Natural killer cell (primary cell): ENCODE measurements at regions not wholly inside any gene's neighbourhood (a gene's known extent, or its start where the extent isn't known, plus 50 kb on each side); places are given as distances from the start of the nearest gene placed in this dataset.

Experiments
- ATAC-seq, 3 donors: fragments of 150-1000 bp in 2 of 3; fragments of 200-7000 bp in 1 of 3; cut with Tn5 transposase; 1 replicate in 1 of 3; 2 replicates in 2 of 3; pipeline ENCODE4 v1.10.0; 2021; ENCODE audit warnings: mild to moderate bottlenecking in 2 of 3, moderate library complexity in 2 of 3
- DNase-seq, 2 donors: peaks; one replicate each; pipeline versions ENCODE4 v3.0.0 to v3.0.0-alpha.2; 2013 to 2021; ENCODE audit warnings: mixed read lengths in 1 of 2
- H3K27ac ChIP-seq: one replicate; pipeline ENCODE4 v1.5.1; 2013; ENCODE audit warnings: mild to moderate bottlenecking, low read length
- H3K27me3 ChIP-seq: one replicate; pipeline ENCODE4 v1.6.1; 2013; ENCODE audit warnings: low read length; ENCODE audit not compliant: control insufficient read depth, insufficient read depth
- H3K36me3 ChIP-seq: one replicate; pipeline ENCODE4 v1.6.1; 2013; ENCODE audit warnings: low read length; ENCODE audit not compliant: control insufficient read depth, insufficient read depth
- H3K4me1 ChIP-seq: one replicate; pipeline ENCODE4 v1.6.1; 2013; ENCODE audit warnings: low read length; ENCODE audit not compliant: control insufficient read depth, insufficient read depth
- H3K4me3 ChIP-seq: one replicate; pipeline ENCODE4 v1.5.1; 2013; ENCODE audit warnings: low read length
- H3K9me3 ChIP-seq: one replicate; pipeline ENCODE4 v1.6.1; 2013; ENCODE audit warnings: low read length; ENCODE audit not compliant: control insufficient read depth, insufficient read depth
- H3K27ac Mint-ChIP-seq, 2 donors: one replicate each; pipeline ENCODE4 v1.8.0; 2022; ENCODE audit warnings: mild to moderate bottlenecking in 2 of 2, mixed read lengths in 2 of 2, moderate library complexity in 1 of 2
- H3K27me3 Mint-ChIP-seq, 2 donors: one replicate each; pipeline ENCODE4 v1.8.0; 2022; ENCODE audit warnings: low read depth in 2 of 2, mixed read lengths in 2 of 2
- H3K36me3 Mint-ChIP-seq: one replicate; pipeline ENCODE4 v1.8.0; 2022; ENCODE audit warnings: mixed read lengths
- H3K4me1 Mint-ChIP-seq, 2 donors: one replicate each; pipeline ENCODE4 v1.8.0; 2022; ENCODE audit warnings: mixed read lengths in 2 of 2
- H3K4me3 Mint-ChIP-seq: one replicate; pipeline ENCODE4 v1.8.0; 2022; ENCODE audit warnings: mild to moderate bottlenecking, moderate library complexity, mixed read lengths
- H3K9me3 Mint-ChIP-seq, 2 donors: one replicate each; pipeline ENCODE4 v1.8.0; 2022; ENCODE audit warnings: mixed read lengths in 2 of 2
- WGBS: methylation state at CpG from one replicate; pipeline ENCODE4 v1.1.7; 2013; ENCODE audit warnings: missing lambda C conversion rate; ENCODE audit not compliant: insufficient coverage; 5-methylcytosine and 5-hydroxymethylcytosine counted together
- intact Hi-C: fragments of 100-400 bp; cut with micrococcal nuclease; formaldehyde crosslinking; loops from one replicate; pipeline ENCODE4 v1.14.2; 2022
- TF ChIP-seq, protein P1 (sequence below): fragments of 200-600 bp; IDR thresholded peaks from one replicate; pipeline ENCODE4 v1.8.0; 2022; ENCODE audit warnings: antibody characterized with exemption

DNA sequence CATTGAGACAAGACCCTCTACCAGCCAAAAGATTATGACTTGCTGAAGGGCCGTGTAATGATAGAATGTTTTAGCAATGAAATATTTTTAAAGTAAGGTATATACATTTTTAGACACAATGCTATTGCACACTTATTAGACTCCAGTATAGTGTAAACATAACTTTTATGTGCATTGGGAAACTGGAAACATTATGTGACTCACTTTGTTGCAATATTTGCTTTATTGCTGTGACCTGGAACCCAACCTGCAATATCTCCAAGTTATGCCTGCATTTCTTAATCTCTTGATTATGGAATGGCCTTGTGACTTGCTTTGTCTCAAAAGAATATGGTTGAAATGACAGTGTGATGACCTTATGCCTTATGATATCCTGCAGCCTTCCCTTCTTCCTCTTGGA lies 502.0 kb downstream of the EPHA4 start:
- WGBS, result no CpG with 5 or more reads among the region's 1 CpG
- Mint-ChIP-seq H3K36me3 (no peaks in the 10 kb centered on the region), H3K27ac (no peak overlapping the region), H3K27me3 (peaks cover 0 to 8% of the 10 kb centered on the region in 2 donors), H3K4me3 (no peak overlapping the region), H3K9me3 (no peaks in the 10 kb centered on the region), H3K4me1 (no peaks in the 10 kb centered on the region)
- Histone ChIP-seq H3K9me3 (no peaks in the 10 kb centered on the region), H3K4me1 (no peaks in the 10 kb centered on the region), H3K27ac (no peak overlapping the region), H3K4me3 (no peak overlapping the region), H3K36me3 (no peaks in the 10 kb centered on the region), H3K27me3 (no peaks in the 10 kb centered on the region)
- intact Hi-C loops, result no loop called here
- TF ChIP-seq, protein P1, sequence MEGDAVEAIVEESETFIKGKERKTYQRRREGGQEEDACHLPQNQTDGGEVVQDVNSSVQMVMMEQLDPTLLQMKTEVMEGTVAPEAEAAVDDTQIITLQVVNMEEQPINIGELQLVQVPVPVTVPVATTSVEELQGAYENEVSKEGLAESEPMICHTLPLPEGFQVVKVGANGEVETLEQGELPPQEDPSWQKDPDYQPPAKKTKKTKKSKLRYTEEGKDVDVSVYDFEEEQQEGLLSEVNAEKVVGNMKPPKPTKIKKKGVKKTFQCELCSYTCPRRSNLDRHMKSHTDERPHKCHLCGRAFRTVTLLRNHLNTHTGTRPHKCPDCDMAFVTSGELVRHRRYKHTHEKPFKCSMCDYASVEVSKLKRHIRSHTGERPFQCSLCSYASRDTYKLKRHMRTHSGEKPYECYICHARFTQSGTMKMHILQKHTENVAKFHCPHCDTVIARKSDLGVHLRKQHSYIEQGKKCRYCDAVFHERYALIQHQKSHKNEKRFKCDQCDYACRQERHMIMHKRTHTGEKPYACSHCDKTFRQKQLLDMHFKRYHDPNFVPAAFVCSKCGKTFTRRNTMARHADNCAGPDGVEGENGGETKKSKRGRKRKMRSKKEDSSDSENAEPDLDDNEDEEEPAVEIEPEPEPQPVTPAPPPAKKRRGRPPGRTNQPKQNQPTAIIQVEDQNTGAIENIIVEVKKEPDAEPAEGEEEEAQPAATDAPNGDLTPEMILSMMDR, result no peak
- no peak for DNase-seq
- no peak for ATAC-seq

DNA sequence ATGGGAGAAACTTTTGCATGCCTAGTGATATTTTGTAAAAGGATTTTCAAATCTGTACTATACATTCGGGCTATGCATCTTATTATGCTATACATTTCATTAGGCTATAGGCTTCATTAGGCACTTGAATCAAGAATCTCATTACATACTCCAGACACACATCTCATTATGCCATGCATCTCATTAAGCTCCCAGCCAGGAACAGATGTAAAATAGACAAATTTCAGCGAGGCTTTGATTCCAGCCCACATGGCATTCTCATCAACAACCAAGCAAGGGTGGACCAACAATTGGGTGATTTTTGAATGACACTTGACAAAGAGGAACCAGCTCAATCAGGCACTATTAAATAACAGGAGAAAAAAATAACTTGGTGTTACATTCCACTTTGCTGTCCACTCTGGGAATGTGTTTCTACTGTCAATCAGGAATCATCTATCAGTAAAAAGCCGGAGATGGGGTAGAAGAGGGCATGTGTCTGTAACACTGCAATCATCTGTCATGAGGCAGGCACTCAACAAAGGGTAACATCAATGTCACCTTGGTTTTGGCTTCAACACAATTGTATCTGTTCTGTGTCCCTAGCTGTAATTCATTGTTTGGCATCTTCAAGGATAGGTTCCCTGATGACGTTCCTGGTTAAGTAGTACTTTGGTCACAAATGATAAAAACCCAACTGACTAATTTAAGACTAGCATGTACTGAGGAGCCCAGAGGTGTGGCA lies 498.6 kb downstream of the EPHA4 start:
- no peaks in the 10 kb centered on the region for H3K9me3 ChIP-seq
- no peak for ATAC-seq
- H3K4me3 ChIP-seq, result no peak overlapping the region
- Mint-ChIP-seq H3K27ac (no peak overlapping the region), H3K9me3 (no peaks in the 10 kb centered on the region), H3K4me3 (no peak overlapping the region), H3K4me1 (no peaks in the 10 kb centered on the region), H3K27me3 (peaks cover 0 to 16% of the 10 kb centered on the region in 2 donors), H3K36me3 (no peaks in the 10 kb centered on the region)
- 86% methylated on average over 4 of the region's 4 CpGs for WGBS
- intact Hi-C loops, result no loop called here
- DNase-seq, result no peak
- H3K4me1 ChIP-seq, result no peaks in the 10 kb centered on the region
- H3K27me3 ChIP-seq, result no peaks in the 10 kb centered on the region
- TF ChIP-seq, protein P1, result no peak
- H3K36me3 ChIP-seq, result no peaks in the 10 kb centered on the region
- H3K27ac ChIP-seq, result no peak overlapping the region

DNA sequence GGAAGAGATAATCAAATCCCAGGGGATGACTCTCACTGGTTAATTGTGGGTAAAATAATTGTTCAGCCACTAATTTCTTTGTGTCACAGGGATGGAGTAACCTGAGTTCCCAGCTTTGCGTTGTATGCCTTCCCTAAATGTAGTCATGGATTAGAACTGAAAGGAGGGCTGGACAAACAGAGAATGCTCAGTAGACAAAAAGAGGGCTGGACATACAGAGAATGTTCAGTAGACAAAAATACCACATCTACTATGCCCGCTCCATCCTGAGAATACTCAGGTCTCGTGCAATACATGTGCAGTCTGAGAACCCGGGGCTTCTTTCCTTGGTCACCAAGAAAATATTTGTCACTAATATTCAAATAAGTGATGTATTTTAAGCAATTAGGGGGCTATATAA lies 497.9 kb downstream of the EPHA4 start:
- TF ChIP-seq, protein P1, result no peak
- intact Hi-C loops, result no loop called here
- H3K27ac Mint-ChIP-seq, result no peak overlapping the region
- no peaks in the 10 kb centered on the region for H3K36me3 Mint-ChIP-seq
- no peaks in the 10 kb centered on the region for H3K36me3 ChIP-seq
- H3K4me1 Mint-ChIP-seq, result no peaks in the 10 kb centered on the region
- DNase-seq, result no peak
- H3K4me3 ChIP-seq, result no peak overlapping the region
- WGBS, result 84% methylated on average over 2 of the region's 4 CpGs
- no peaks in the 10 kb centered on the region for H3K4me1 ChIP-seq
- peaks cover 0 to 16% of the 10 kb centered on the region in 2 donors for H3K27me3 Mint-ChIP-seq
- no peaks in the 10 kb centered on the region for H3K9me3 ChIP-seq
- H3K27me3 ChIP-seq, result no peaks in the 10 kb centered on the region
- H3K27ac ChIP-seq, result no peak overlapping the region
- ATAC-seq, result no peak
- no peaks in the 10 kb centered on the region for H3K9me3 Mint-ChIP-seq
- no peak overlapping the region for H3K4me3 Mint-ChIP-seq

DNA sequence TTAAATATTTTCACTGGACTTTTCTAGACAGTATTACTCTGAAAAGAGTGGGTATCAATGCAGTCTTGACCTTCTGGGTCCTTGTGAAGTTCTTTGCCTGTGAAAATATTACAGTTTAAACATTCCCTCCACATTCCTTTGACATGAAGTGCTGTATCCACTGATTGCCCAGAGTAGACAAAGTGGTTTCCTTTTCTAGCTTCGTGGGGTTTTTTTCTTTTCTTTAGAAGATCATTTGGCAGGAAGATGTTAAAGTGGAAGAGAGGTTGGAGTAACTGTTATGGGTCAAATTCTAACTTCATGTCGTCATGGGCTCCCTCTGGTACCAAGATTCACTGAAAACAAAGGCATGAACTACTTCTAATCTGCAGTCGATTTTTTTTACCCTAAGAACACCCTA lies 496.9 kb downstream of the EPHA4 start:
- no peak overlapping the region for H3K27ac ChIP-seq
- H3K36me3 ChIP-seq, result no peaks in the 10 kb centered on the region
- H3K4me1 ChIP-seq, result no peaks in the 10 kb centered on the region
- no peak for DNase-seq
- no peaks in the 10 kb centered on the region for H3K4me1 Mint-ChIP-seq
- no peaks in the 10 kb centered on the region for H3K36me3 Mint-ChIP-seq
- WGBS, result 46% methylated on average over 3 of the region's 3 CpGs
- H3K27me3 Mint-ChIP-seq, result peaks cover 0 to 16% of the 10 kb centered on the region in 2 donors
- H3K9me3 ChIP-seq, result no peaks in the 10 kb centered on the region
- no peaks in the 10 kb centered on the region for H3K27me3 ChIP-seq
- H3K27ac Mint-ChIP-seq, result no peak overlapping the region
- H3K9me3 Mint-ChIP-seq, result no peaks in the 10 kb centered on the region
- no peak overlapping the region for H3K4me3 ChIP-seq
- intact Hi-C loops, result no loop called here
- TF ChIP-seq, protein P1, result no peak
- ATAC-seq, result no peak
- no peak overlapping the region for H3K4me3 Mint-ChIP-seq
